ENCODE measurements at regions not wholly inside any gene's neighbourhood (a gene's known extent, or its start where the extent isn't known, plus 50 kb on each side); places are given as distances from the start of the nearest gene placed in this dataset.

GRCh38 chr3:30277494-30277893, 328.9 kb upstream of the TGFBR2 start (continued):
- no peak for TF ChIP-seq ESRRA (CRISPR knock-in tag; IDR thresholded peaks at IDR 0.05; ENCODE audit: borderline replicate concordance)
- no peak for TF ChIP-seq ETV6 (CRISPR knock-in tag; IDR thresholded peaks at IDR 0.05)

GRCh38 chr3:30281526-30281925, 324.9 kb upstream of the TGFBR2 start:
- no peak overlapping the region for H3K27ac Mint-ChIP-seq
- no peak overlapping the region for H3K4me3 Mint-ChIP-seq
- ChIA-PET POLR2A (interaction anchor here (0.7 kb wide), 1 partner anchor 30 kb away, joined by 3 read pairs; no protein-coding TSS in a partner anchor), CTCF (no interaction called here)
- peaks cover 23% of the 10 kb centered on the region for H3K4me1 Mint-ChIP-seq
- H3K9me3 Mint-ChIP-seq, result peaks cover 44% of the 10 kb centered on the region
- no peak for DNase-seq (ENCODE audit: low spot score)
- no peak for TF ChIP-seq NR1H2 (CRISPR knock-in tag; IDR thresholded peaks at IDR 0.05)
- no peak for TF ChIP-seq IRF1 (CRISPR knock-in tag; IDR thresholded peaks at IDR 0.05)
- TF ChIP-seq ZNF512 (CRISPR knock-in tag; IDR thresholded peaks at IDR 0.05; ENCODE audit: borderline replicate concordance), result no peak
- no peak for TF ChIP-seq RORB (CRISPR knock-in tag; IDR thresholded peaks at IDR 0.05)
- TF ChIP-seq GABPB1 (CRISPR knock-in tag; IDR thresholded peaks at IDR 0.05), result no peak
- TF ChIP-seq HMGXB4 (CRISPR knock-in tag; IDR thresholded peaks at IDR 0.05), result no peak
- TF ChIP-seq FOXK1 (CRISPR knock-in tag; IDR thresholded peaks at IDR 0.05), result no peak
- TF ChIP-seq STAT6 (CRISPR knock-in tag; conservative IDR thresholded peaks at IDR 0.05; ENCODE audit: low read depth), result no peak
- TF ChIP-seq ZNF416 (CRISPR knock-in tag; IDR thresholded peaks at IDR 0.05), result no peak
- no peak for TF ChIP-seq CDX4 (CRISPR knock-in tag; IDR thresholded peaks at IDR 0.05; ENCODE audit: borderline replicate concordance)
- no peak for TF ChIP-seq AFF4 (CRISPR knock-in tag; IDR thresholded peaks at IDR 0.05; ENCODE audit: borderline replicate concordance)
- no peak for TF ChIP-seq ATF2 (CRISPR knock-in tag; IDR thresholded peaks at IDR 0.05; ENCODE audit: borderline replicate concordance, low read depth)
- no peak for TF ChIP-seq ESRRA (CRISPR knock-in tag; IDR thresholded peaks at IDR 0.05; ENCODE audit: borderline replicate concordance)
- TF ChIP-seq SMAD4 (CRISPR knock-in tag; IDR thresholded peaks at IDR 0.05), result no peak
- no peaks in the 10 kb centered on the region for H3K27me3 Mint-ChIP-seq (ENCODE audit: low read depth)
- H3K36me3 Mint-ChIP-seq, result peaks cover 46% of the 10 kb centered on the region
- no peak for ATAC-seq
